ENCODE measurements at regions not wholly inside any gene's neighbourhood (a gene's known extent, or its start where the extent isn't known, plus 50 kb on each side); places are given as distances from the start of the nearest gene placed in this dataset.

DNA sequence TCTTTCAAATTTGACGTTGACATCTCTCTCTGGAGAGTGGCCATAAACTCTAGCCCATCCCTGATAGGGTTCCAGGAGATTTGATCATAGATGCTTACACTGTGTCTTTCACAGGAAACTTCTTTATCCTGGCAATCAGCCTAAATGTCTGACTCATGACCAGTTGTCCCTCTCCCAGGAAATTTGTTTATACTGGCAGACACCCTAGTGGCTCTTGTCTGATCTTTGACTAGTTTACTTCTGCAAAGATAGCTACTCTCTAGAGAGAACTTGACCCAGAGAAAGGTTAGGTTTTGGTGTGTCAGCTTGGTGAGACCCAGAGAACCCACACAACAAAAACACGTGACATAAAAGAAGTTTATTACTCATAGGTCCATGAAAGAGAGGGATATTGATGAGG is 509.8 kb downstream of the CENPC start:
- Histone ChIP-seq H3K36me3 (no peaks in the 10 kb centered on the region), H3K4me1 (no peaks in the 10 kb centered on the region), H3K27ac (no peak overlapping the region), H3K4me3 (no peak overlapping the region), H3K9me3 (no peaks in the 10 kb centered on the region), H3K27me3 (no peaks in the 10 kb centered on the region)
- no peak for DNase-seq
- TF ChIP-seq POLR2AphosphoS5 (IDR thresholded peaks at IDR 0.05) (no peak), POLR2A (IDR thresholded peaks at IDR 0.05) (no peak), EP300 (IDR thresholded peaks at IDR 0.05) (no peak)
- TF ChIP-seq, protein P1, sequence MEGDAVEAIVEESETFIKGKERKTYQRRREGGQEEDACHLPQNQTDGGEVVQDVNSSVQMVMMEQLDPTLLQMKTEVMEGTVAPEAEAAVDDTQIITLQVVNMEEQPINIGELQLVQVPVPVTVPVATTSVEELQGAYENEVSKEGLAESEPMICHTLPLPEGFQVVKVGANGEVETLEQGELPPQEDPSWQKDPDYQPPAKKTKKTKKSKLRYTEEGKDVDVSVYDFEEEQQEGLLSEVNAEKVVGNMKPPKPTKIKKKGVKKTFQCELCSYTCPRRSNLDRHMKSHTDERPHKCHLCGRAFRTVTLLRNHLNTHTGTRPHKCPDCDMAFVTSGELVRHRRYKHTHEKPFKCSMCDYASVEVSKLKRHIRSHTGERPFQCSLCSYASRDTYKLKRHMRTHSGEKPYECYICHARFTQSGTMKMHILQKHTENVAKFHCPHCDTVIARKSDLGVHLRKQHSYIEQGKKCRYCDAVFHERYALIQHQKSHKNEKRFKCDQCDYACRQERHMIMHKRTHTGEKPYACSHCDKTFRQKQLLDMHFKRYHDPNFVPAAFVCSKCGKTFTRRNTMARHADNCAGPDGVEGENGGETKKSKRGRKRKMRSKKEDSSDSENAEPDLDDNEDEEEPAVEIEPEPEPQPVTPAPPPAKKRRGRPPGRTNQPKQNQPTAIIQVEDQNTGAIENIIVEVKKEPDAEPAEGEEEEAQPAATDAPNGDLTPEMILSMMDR (IDR thresholded peaks at IDR 0.05) = no peak
- WGBS, 5 donors = 22 to 64% (median 44%) methylated on average over 2 of the region's 2 CpGs
- intact Hi-C loops (cut with DNase I; ENCODE audit: low total_unique reads) = no loop called here

DNA sequence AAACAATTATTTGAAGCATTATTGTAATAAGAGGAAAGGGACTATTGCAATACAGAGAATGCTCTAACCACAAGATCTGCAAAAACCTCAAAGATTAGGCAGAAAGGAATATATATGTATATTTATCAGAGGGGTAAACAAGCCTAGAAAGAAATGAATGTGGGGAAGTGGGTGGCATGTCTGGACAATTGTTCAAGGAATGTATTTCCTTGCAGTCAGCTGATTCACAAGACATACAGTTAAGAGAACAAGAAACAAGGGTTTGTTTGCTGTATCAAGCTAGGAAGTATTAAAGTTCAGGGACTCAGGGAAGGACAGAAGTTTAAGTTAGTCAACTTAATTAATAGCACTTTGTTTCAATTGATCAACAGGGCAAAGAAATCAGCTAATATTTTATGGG is 514.7 kb downstream of the CENPC start:
- Histone ChIP-seq H3K4me3 (no peak overlapping the region), H3K27me3 (no peaks in the 10 kb centered on the region), H3K36me3 (no peaks in the 10 kb centered on the region), H3K9me3 (no peaks in the 10 kb centered on the region), H3K27ac (no peak overlapping the region), H3K4me1 (no peaks in the 10 kb centered on the region)
- DNase-seq = no peak
- TF ChIP-seq POLR2AphosphoS5 (IDR thresholded peaks at IDR 0.05) (no peak), EP300 (IDR thresholded peaks at IDR 0.05) (no peak), POLR2A (IDR thresholded peaks at IDR 0.05) (no peak)
- TF ChIP-seq, protein P1 (IDR thresholded peaks at IDR 0.05) = no peak
- intact Hi-C loops (cut with DNase I; ENCODE audit: low total_unique reads) = no loop called here

DNA sequence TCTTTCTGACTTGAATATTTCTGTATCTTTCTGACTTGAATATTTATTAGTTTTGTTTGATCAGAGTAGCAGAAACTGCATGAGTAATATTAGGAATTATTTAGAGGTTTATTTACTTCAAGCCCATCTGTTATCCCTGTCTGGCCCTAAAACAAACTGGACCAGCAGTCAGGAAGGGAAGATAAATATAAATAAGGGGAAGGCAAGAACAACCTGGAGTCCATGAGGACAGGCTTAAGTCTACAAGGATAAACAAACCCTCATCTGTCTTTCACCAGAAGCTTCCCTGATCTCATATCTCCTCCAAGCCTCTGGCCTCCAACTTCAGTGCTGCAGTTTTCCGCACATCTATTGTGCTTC is 524.9 kb downstream of the CENPC start:
- intact Hi-C loops (cut with DNase I; ENCODE audit: low total_unique reads) = no loop called here
- peaks cover 0 to 14% (median 9%) of the 10 kb centered on the region in 4 donors for H3K9me3 ChIP-seq
- H3K4me3 ChIP-seq = no peak overlapping the region
- no peak overlapping the region for H3K27ac ChIP-seq
- no peak for TF ChIP-seq EP300 (IDR thresholded peaks at IDR 0.05)
- TF ChIP-seq POLR2A (IDR thresholded peaks at IDR 0.05) = no peak
- no peak for TF ChIP-seq POLR2AphosphoS5 (IDR thresholded peaks at IDR 0.05)
- TF ChIP-seq, protein P1 (IDR thresholded peaks at IDR 0.05) = no peak
- no peaks in the 10 kb centered on the region for H3K27me3 ChIP-seq
- H3K36me3 ChIP-seq = no peaks in the 10 kb centered on the region
- no peaks in the 10 kb centered on the region for H3K4me1 ChIP-seq
- DNase-seq = no peak
- 80 to 93% (median 88%) methylated on average over 1 of the region's 1 CpG for WGBS, 5 donors

DNA sequence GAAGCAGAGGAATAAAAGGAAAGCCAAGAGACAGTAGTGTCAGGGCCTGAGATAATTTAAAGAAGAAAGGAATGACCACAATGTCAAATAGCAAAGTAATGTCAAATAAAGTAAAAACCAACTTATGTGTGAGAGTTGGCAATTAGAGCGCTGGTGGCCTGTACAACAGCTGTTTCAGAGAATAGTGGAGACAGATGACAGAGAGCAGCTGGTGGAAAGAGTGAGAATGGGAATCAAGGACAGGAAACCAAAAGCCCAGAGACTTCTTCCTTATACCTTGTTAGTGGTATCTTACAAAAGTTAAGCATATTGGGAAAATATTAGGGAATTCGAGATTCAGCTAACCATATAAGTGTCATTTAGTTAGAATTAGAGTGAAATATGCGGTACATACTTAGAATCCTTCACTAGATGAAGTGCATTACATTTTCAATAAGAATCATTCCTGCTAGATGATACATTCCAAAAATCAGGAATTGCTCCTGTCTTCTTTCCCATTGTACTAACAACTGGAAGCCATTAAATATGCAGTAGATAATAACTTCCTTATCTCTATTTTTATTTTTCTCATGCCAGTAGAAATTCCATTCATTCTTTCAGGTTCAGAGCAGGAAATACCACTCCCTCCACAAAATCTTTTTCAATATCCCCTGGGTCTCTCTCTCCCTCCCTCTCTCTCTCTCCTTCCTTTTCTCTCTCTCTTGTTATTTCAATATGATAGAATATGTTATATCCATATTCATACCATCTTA is 525.4 kb downstream of the CENPC start:
- H3K36me3 ChIP-seq = no peaks in the 10 kb centered on the region
- TF ChIP-seq POLR2A (IDR thresholded peaks at IDR 0.05) (no peak), EP300 (IDR thresholded peaks at IDR 0.05) (no peak), POLR2AphosphoS5 (IDR thresholded peaks at IDR 0.05) (no peak)
- TF ChIP-seq, protein P1 (IDR thresholded peaks at IDR 0.05) = no peak
- intact Hi-C loops (cut with DNase I; ENCODE audit: low total_unique reads) = no loop called here
- H3K4me3 ChIP-seq = no peak overlapping the region
- H3K4me1 ChIP-seq = no peaks in the 10 kb centered on the region
- no peak overlapping the region for H3K27ac ChIP-seq
- H3K9me3 ChIP-seq = peaks cover 0 to 14% (median 10%) of the 10 kb centered on the region in 4 donors
- H3K27me3 ChIP-seq = no peaks in the 10 kb centered on the region
- DNase-seq = peak in 1 of 2 donors; percentile 11
- 70 to 82% (median 76%) methylated on average over 3 of the region's 3 CpGs for WGBS, 5 donors
